Panc1 (cell line): ENCODE measurements at regions not wholly inside any gene's neighbourhood (a gene's known extent, or its start where the extent isn't known, plus 50 kb on each side); places are given as distances from the start of the nearest gene placed in this dataset.
"Not testable (repeated sequence)": the region's sequence is repeated elsewhere in the genome, so short reads cannot be mapped to it uniquely, and the experiment has no call there.

Source experiments
- ATAC-seq: fragments of 200-7000 bp; cut with Tn5 transposase; 2 replicates; pipeline ENCODE4 v1.9.1; 2020; ENCODE audit warnings: mild to moderate bottlenecking, moderate library complexity
- BruUV-seq: library from RNA; stranded (reverse); fragments of 400-500 nt; replicated peaks from 2 replicates; lab custom pipeline; 2021; lab: Mats Ljungman, UMichigan
- CTCF ChIA-PET: fragments of 300-600 bp; sonication (Branson Sonifier 250); formaldehyde crosslinking; loops from one replicate; lab custom pipeline; 2022; ENCODE audit warnings: antibody characterized with exemption; lab: Charles Lee
- POLR2A ChIA-PET: fragments of 300-600 bp; sonication (Branson Sonifier 250); formaldehyde crosslinking; loops from one replicate; lab custom pipeline; 2022; ENCODE audit warnings: antibody characterized with exemption; lab: Charles Lee
- DNase-seq: peaks from one replicate; pipeline ENCODE4 v3.0.0-alpha.2; 2010; ENCODE audit warnings: low read depth, low spot score
- H3K27ac ChIP-seq: 2 replicates; pipeline ENCODE4 v1.5.1; 2011; ENCODE audit warnings: mild to moderate bottlenecking, low read length, inconsistent platforms
- H3K27me3 ChIP-seq: fragments of 200-500 bp; sonication (Bioruptor generic); 2 replicates; pipeline ENCODE4 v1.6.0; 2014; ENCODE audit warnings: low read length, inconsistent platforms; ENCODE audit not compliant: control insufficient read depth, insufficient read depth
- H3K36me3 ChIP-seq: fragments of 200-500 bp; sonication (Bioruptor generic); 2 replicates; pipeline ENCODE4 v1.5.1; 2014; ENCODE audit warnings: inconsistent platforms, mild to moderate bottlenecking, low read length, moderate library complexity; ENCODE audit not compliant: control insufficient read depth, insufficient read depth
- H3K4me1 ChIP-seq: 2 replicates; pipeline ENCODE4 v1.5.1; 2011; ENCODE audit warnings: inconsistent platforms, mild to moderate bottlenecking, low read length, moderate library complexity; ENCODE audit not compliant: control insufficient read depth, insufficient read depth
- H3K4me3 ChIP-seq, 2 experiments: 2 replicates each; pipeline ENCODE4 v1.5.1; 2011 to 2012; ENCODE audit warnings: low read depth in 2 of 2, low read length in 2 of 2, mild to moderate bottlenecking in 2 of 2, inconsistent platforms in 1 of 2, moderate library complexity in 1 of 2
- H3K9me3 ChIP-seq: fragments of 200-500 bp; sonication (Bioruptor generic); 2 replicates; pipeline ENCODE4 v1.5.1; 2014; ENCODE audit warnings: low read depth, mild to moderate bottlenecking, inconsistent platforms, low read length, moderate library complexity; ENCODE audit not compliant: control insufficient read depth, insufficient read depth
- in situ Hi-C: cut with HindIII; loops from 2 replicates; pipeline ENCODE4 v1.10.0; 2016; ENCODE audit warnings: low sequenced_read_pairs, low pct_unique_long_range_greater_than_20kb
- intact Hi-C: fragments of 100-400 bp; cut with micrococcal nuclease; formaldehyde crosslinking; loops from one replicate; pipeline ENCODE4 v1.10.0; 2022; ENCODE audit not compliant: unreplicated experiment
- TF ChIP-seq, protein P1 (sequence below), 2 experiments: IDR thresholded peaks; 2 replicates each; pipeline ENCODE4 v1.6.1; 2011 to 2012; ENCODE audit warnings: low read depth in 2 of 2, control low read depth in 1 of 2, low read length in 1 of 2, mild to moderate bottlenecking in 1 of 2, moderate library complexity in 1 of 2; ENCODE audit not compliant: insufficient read depth in 1 of 2

DNA sequence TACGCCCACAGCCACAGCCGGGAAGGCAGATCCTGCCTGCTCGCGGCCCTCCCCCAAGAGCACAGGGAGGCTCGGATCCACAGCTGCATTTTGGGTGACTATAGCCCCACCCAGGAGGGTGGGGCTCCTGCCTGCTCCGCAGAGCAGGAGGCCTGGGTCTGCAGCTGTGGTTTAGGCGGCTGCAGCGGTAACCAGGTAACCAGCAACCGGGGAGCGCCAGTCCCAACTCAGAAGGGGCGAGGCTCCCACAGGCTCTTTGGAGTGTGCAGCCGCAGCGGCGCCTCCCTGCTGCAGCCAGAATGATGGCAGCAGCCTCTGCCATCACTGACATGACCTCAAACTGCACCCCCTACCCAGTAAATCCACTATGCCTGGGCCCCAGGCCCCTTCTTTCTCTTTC lies 148.0 kb upstream of the F9 start:
- intact Hi-C loops (no loop called here), in situ Hi-C loops (no loop called here)
- Histone ChIP-seq H3K36me3 (no peaks in the 10 kb centered on the region), H3K4me3 (no peak overlapping the region), H3K4me1 (no peaks in the 10 kb centered on the region), H3K27ac (no peak overlapping the region), H3K27me3 (no peaks in the 10 kb centered on the region), H3K9me3 (no peaks in the 10 kb centered on the region)
- CTCF ChIA-PET: no interaction called here
- ATAC-seq (no peak), DNase-seq (no peak)
- POLR2A ChIA-PET: no interaction called here
- TF ChIP-seq, protein P1, sequence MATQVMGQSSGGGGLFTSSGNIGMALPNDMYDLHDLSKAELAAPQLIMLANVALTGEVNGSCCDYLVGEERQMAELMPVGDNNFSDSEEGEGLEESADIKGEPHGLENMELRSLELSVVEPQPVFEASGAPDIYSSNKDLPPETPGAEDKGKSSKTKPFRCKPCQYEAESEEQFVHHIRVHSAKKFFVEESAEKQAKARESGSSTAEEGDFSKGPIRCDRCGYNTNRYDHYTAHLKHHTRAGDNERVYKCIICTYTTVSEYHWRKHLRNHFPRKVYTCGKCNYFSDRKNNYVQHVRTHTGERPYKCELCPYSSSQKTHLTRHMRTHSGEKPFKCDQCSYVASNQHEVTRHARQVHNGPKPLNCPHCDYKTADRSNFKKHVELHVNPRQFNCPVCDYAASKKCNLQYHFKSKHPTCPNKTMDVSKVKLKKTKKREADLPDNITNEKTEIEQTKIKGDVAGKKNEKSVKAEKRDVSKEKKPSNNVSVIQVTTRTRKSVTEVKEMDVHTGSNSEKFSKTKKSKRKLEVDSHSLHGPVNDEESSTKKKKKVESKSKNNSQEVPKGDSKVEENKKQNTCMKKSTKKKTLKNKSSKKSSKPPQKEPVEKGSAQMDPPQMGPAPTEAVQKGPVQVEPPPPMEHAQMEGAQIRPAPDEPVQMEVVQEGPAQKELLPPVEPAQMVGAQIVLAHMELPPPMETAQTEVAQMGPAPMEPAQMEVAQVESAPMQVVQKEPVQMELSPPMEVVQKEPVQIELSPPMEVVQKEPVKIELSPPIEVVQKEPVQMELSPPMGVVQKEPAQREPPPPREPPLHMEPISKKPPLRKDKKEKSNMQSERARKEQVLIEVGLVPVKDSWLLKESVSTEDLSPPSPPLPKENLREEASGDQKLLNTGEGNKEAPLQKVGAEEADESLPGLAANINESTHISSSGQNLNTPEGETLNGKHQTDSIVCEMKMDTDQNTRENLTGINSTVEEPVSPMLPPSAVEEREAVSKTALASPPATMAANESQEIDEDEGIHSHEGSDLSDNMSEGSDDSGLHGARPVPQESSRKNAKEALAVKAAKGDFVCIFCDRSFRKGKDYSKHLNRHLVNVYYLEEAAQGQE (IDR thresholded peaks at IDR 0.05; ENCODE audit: insufficient read depth in 1 of 2, low read depth in 2 of 2, low read length in 1 of 2): no peak
- no TSS peak for BruUV-seq

DNA sequence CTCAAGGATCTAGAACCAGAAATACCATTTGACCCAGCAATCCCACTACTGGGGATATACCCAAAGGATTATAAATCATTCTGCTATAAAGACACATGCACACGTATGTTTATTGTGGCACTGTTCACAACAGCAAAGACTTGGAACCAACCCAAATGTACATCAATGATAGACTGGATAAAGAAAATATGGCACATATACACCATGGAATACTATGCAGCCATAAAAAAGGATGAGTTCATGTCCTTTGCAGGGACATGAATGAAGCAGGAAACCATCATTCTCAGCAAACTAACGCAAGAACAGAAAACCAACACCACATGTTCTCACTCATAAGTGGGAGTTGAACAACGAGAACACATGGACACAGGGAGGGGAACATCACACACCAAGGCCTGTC lies 154.0 kb upstream of the F9 start:
- BruUV-seq, in situ Hi-C loops, H3K36me3 ChIP-seq, CTCF ChIA-PET, POLR2A ChIA-PET, ATAC-seq, H3K9me3 ChIP-seq, H3K27me3 ChIP-seq, H3K4me3 ChIP-seq, intact Hi-C loops, H3K27ac ChIP-seq, H3K4me1 ChIP-seq, DNase-seq: not testable (repeated sequence)

DNA sequence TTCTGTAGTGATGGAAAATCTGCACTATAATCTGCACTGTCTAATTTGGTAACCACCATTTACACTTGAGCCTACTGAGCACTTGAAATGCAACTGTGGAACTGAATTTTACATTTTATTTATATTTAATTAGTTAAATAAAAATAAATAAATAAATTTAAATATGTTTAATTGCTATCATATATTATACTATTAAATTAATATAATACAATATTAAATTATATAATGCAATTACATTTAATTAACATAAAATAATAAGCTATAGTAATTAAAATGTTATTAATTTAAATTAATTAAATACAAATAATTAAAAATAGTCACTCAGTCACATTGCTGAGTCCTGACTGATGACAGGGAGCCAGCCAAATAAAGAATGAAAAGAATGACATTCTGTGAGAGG lies 170.2 kb upstream of the F9 start:
- DNase-seq (no peak), ATAC-seq (no peak)
- POLR2A ChIA-PET: no interaction called here
- H3K27ac ChIP-seq: no peak overlapping the region
- in situ Hi-C loops: no loop called here
- no TSS peak for BruUV-seq
- H3K36me3 ChIP-seq: no peaks in the 10 kb centered on the region
- TF ChIP-seq, protein P1 (IDR thresholded peaks at IDR 0.05; ENCODE audit: insufficient read depth in 1 of 2, low read depth in 2 of 2, low read length in 1 of 2): no peak
- H3K27me3 ChIP-seq: no peaks in the 10 kb centered on the region
- no peak overlapping the region for H3K4me3 ChIP-seq
- CTCF ChIA-PET: no interaction called here
- no peaks in the 10 kb centered on the region for H3K4me1 ChIP-seq
- no peaks in the 10 kb centered on the region for H3K9me3 ChIP-seq
- intact Hi-C loops: no loop called here

DNA sequence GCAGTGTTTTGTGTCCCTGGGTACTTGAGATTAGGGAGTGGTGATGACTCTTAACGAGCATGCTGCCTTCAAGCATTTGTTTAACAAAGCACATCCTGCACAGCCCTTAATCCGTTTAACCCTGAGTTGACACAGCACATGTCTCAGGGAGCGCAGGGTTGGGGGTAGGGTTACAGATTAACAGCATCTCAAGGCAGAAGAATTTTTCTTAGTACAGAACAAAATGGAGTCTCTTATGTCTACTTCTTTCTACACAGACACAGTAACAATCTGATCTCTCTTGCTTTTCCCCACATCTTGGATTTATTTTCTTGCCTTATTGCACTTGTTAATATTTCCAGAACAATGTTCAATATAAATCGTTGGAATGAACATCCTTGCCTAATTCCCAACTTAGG lies 187.9 kb upstream of the F9 start:
- H3K27me3 ChIP-seq, H3K27ac ChIP-seq, CTCF ChIA-PET, in situ Hi-C loops, ATAC-seq, H3K4me3 ChIP-seq, H3K9me3 ChIP-seq, H3K36me3 ChIP-seq, DNase-seq, POLR2A ChIA-PET, H3K4me1 ChIP-seq, BruUV-seq, intact Hi-C loops: not testable (repeated sequence)

DNA sequence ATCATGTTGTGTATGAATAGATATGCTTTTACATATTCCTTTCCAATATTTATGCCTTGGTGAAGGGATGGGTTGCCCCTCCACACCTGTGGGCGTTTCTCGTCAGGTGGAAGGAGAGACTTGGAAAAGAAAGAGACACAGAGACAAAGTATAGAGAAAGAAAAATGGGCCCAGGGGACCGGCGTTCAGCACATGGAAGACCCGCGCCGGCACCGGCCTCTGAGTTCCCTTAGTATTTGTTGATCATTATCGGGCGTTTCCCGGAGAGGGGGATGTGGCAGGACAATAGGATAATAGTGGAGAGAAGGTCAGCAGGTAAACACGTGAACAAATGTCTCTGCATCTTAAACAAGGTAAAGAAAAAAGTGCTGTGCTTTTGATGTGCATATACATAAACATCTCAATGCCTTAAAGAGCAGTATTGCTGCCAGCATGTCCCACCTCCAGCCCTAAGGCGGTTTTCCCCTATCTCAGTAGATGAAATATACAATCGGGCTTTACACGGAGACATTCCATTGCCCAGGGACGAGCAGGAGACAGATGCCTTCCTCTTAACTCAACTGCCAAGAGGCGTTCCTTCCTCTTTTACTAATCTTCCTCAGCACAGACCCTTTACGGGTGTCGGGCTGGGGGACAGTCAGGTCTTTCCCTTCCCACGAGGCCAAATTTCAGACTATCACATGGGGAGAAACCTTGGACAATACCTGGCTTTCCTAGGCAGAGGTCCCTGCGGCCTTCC lies 188.5 kb upstream of the F9 start:
- H3K36me3 ChIP-seq, H3K4me3 ChIP-seq, H3K4me1 ChIP-seq, intact Hi-C loops, DNase-seq, in situ Hi-C loops, H3K27me3 ChIP-seq, H3K9me3 ChIP-seq, H3K27ac ChIP-seq, CTCF ChIA-PET, BruUV-seq, ATAC-seq, POLR2A ChIA-PET: not testable (repeated sequence)
